NT2/D1 (cell line): ENCODE measurements at regions not wholly inside any gene's neighbourhood (a gene's known extent, or its start where the extent isn't known, plus 50 kb on each side); places are given as distances from the start of the nearest gene placed in this dataset.

Experiments used
- YY1 ChIP-seq: IDR thresholded peaks from 2 replicates; pipeline ENCODE4 v1.6.1; 2011; ENCODE audit not compliant: insufficient read length, insufficient read depth
- ZNF274 ChIP-seq: IDR thresholded peaks from 2 replicates; pipeline ENCODE4 v1.6.1; 2011; ENCODE audit warnings: mild to moderate bottlenecking, low read depth, low read length

DNA sequence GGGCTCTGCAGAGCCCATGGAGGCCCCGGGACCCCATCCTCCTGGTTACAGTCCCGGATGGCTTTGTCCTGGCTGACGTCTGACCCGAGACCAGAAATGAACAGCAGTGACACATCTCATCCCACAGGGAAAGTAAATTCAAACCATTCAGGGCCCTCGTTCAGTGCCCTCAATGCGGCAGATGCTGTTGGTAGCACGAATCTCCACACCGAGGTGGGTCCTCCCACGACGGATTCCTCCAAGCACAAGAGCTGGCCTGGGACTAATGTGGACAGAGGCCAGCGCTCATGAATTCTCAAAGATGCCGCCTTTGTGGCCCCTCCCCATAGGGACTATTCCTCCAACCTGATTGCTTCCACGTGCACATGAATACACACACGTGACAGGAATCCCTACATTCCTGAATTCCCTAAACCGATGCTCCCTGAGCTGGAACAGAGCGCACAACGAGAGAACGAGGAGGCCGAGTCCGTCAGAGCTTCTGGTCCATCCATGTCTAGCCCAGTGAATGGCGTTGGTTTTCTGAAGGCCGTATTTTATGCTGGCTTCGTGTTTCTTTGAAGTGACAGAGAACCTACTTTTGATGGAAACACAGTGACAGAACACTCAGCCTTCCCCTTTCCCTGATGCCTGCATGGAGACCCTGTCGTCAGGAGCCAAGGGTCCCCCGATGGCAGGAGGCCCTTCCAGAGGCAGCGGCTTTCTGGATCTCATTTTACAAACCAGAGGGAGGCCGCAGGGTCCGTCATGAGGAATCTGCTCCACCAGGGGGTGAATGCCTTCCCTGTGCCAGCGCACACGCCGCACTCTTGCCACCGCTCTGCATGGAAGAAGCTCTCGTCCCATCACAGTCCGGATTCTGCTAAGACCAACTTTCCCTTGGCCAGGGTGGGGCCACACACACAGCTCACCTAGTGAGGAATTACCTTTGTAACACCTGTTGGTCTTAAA is 64.3 kb upstream of the SNTG2 start:
- TF ChIP-seq ZNF274 = no peak
- no peak for TF ChIP-seq YY1
